HG02973 (cell line): ENCODE measurements at regions not wholly inside any gene's neighbourhood (a gene's known extent, or its start where the extent isn't known, plus 50 kb on each side); places are given as distances from the start of the nearest gene placed in this dataset.
"Not testable (repeated sequence)": the region's sequence is repeated elsewhere in the genome, so short reads cannot be mapped to it uniquely, and the experiment has no call there.

ENCODE experiments used
- ATAC-seq: cut with Tn5 transposase; IDR thresholded peaks from one replicate; pipeline ENCODE4 v1.9.1; 2021; ENCODE audit warnings: moderate library complexity; ENCODE audit not compliant: unreplicated experiment

DNA sequence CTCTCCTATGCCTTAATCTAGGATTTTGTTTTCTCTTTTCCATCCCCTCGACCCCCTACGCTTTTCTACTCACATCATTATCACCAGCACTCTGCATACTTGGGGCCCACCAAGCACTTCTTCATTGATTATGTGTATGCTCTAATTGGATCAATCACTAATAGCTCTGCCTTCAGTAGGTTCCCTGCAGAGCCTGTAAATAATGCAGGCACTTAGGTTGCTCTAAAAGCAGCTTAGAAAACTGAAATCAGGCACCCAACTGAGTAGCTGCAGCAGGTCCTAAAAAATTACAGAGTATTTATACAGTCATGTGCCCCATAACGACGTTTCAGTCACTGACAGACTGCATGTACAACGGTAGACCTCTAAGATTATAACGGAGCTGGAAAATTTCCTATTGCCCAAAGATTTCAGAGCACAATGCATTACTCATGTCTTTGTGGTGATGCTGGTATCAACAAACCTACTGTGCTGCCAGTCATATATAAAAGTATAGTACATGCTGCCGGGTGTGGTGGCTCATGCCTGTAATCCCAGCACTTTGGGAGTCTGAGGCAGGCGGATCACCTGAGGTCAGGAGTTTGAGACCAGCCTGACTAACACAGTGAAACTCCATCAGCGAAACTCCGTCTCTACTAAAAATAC is 280.4 kb downstream of the HS3ST3B1 start:
- no peak for ATAC-seq

- ATAC-seq = no peak
Measured at GRCh38 chr17:14580499-14580898, 279.6 kb downstream of the HS3ST3B1 start.

DNA sequence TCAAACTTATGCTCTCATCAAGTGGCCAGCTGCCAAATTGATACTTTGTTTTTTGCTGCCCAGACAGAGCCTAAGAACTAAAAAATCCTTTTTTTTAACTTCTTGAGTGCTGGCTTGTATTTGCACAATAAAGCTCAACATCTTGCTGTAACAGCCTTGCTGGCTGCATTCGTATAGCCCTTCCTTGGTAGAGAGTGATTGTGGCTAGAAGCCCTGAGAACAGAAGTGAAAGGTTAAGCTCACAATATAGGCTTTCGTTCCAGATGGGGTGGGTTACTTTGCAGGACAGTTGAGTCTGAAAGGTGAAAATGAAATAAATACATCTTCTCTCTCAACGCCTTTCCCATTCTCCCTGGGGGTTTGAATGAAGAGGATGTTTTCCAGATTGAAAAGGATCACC is 278.8 kb downstream of the HS3ST3B1 start:
- no peak for ATAC-seq

DNA sequence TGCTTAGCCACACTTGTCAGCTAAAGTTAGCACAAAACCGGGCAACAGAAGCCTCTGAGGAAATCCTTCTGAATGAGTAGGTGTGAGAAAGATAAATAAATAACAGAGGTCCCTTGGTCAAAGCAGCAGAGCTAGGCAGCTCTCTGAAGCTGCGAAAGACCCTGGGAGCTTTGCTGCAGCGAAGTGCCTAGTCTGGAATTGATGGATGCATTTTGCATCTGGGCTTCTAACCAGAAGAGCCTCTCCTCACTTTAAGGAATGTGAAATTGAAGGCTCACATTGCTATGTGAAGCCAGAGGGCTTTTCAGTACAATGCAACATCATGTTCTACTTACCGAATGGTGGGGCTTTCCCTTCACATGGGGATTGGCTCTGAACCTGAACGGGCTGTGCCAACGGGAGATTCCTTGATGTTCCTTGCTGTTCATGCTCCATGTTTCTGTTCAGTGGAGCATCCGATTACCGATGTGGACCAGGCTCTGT is 274.6 kb downstream of the HS3ST3B1 start:
- no peak for ATAC-seq

- ATAC-seq = not testable (repeated sequence)
Measured at GRCh38 chr17:14560325-14560724, 259.4 kb downstream of the HS3ST3B1 start.

DNA sequence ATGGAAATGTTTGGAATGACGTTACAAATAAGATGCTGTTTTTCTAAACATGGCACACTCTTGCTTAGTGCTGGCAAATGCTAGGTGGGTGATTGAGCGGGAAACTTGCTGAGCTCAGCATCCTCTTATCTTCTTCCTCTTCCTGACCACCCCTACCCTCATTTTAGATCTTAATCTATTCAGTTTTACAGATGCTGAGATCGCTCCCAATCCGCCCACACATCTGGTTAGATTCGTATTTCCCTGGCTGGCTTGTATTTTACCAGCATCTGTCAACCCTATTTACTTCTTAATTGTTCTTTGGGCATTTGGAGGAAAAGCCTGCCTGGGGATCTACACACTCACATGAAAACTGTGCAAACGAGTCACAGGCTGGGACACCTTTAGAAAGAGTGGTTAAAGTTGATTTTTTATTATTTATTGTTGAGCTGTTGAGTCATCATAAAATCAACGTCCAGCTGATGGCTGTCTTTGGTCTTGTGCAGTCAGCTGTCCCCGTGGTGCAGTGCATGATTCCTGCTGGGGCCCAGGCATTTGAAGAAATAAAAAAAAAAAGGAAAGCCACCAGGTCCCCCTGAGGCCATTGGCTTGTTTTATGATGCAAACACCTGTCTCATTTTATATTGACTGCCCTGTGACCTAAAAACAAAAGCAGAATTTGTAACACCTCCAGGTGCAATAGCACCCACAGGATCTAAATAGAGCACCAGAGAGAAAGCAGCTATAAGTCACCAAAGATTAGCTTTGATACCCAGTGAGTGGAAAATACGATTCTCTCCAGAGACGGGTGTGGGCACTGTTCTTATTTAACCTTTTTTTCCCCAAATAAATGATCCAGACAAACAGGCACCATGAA is 258.6 kb downstream of the HS3ST3B1 start:
- no peak for ATAC-seq

- ATAC-seq = no peak
Measured at GRCh38 chr17:14557480-14557879, 256.6 kb downstream of the HS3ST3B1 start.

DNA sequence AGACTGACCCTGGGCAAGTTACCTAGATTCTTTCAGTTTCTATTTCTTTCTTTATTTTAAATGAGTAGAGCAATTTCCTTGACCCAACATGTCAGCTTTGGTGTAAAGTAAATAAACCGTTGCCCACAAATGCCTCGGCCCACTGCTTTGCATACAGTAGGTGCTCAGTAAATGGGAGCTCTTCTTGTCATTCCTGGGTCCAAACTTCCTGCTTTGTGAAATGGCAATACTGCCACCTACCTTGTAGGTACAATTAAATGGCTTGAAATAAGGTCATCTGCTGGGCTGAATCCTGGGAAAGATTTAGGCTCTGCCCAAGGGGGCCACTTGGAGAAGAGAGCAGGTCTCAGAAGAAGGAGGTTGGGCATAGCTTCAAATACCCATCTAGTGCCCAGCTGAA is 253.0 kb downstream of the HS3ST3B1 start:
- no peak for ATAC-seq

DNA sequence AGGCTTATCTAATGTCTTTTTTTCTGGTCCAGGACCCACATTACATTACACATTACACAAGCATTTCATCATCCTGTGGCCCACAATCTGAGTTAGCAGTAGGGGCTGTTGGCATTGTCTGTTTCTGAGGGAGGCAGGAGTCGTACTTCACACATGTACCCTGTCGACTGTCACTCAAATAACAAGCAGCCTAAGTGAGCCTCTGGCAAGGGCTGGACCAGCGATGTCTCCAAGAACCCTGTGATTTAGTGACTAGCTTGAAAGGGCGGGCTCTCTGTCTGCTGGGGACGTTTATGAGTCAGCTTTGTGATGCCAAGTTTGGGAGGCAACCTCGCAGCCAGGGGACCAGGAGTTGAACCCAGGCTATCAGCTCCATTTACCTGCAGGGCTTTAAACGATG is 251.4 kb downstream of the HS3ST3B1 start:
- ATAC-seq = no peak

DNA sequence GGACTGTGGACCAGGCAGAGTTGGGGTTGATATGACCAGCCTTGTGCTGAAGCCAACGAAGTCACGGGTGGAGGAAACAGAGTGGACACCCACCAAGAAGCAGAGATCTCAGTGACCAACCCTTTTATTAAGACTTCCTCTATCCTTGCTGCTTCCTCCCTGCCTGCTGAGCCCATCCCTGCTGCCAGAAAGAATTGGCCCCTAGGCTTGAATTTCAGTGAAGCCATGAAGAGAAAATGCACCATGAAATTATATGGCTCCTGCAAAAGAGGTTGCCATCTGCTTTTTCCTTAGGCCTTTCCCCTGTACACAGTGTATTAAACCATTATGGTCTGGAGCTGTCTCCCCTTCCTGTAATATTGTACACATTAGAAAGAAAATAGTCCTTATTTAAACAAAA is 246.7 kb downstream of the HS3ST3B1 start:
- no peak for ATAC-seq

GRCh38 chr17:14547016-14547415 is 246.1 kb downstream of the HS3ST3B1 start:
- no peak for ATAC-seq

DNA sequence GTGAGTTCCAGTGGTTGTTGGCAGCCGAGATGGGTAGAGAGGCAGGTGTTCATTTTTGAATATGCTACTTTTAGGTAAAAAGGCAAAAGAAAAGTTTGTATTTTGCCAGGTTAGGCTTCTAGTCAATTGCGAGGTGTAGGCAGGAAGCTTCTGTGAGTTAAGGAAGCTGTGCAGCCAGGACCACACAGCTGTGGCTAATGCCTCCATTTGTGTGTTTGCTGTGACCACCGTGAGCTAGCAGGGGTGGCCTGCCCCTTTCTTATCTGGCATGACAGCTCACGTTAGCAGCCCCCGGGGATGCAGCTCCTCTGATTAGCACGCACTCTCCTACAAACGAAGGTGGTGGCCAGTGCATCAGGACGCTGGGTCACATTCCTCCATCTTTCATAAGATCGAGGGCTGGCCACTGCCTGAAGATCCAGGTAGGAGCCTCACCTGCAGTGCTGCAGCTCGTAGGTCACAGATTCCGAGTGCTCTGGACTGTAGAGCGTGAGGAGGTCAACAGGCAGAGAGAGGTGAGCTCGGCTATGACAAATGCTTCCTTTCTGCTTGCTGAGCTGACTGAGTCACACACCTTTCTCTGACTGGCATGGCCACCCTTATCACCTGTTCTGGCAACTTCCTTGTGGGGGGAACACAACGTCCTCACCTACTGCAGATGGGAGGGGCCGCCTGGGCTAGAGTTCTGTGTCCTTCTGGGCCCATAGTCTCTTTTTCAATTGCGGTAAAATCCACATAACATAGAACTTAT is 244.4 kb downstream of the HS3ST3B1 start:
- no peak for ATAC-seq

DNA sequence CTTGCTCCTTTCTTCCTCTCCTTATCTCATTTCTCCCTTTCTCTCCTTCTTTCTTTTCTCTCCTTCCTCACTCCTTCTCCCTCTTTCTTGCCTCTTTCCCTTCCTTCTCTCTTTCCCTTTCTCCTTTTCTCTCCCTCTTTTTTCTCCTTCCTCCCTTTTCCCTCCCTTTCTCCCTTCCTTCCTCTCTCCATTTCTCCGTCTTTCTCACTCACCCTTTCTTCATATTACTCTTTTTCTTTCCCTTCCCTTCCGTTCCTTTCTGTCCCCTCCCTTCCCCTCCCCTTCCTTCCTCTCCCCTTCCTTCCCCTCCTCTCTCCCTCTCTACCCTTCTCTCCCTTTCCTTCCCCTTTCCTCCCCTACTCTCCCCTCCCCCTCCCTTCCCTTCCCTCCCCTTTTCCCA is 240.8 kb downstream of the HS3ST3B1 start:
- no peak for ATAC-seq

DNA sequence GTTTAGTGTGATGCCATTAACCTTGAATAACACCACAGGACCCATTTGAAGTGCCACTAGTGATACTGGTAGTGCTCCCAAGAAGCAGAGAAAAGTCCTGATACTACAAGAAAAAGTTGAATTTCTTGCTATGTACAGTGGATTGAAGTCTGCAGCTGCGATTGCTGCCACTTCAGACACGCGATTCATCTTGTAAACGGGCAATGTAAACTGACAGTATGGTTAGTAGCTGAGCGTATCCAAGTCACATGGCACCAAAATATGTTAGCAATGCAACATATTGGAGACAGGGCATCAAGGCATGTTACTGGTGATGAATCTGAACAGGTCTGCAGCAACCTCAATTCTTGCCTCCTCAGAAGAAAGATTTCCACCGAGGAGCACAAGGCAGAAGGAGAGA is 238.9 kb downstream of the HS3ST3B1 start:
- ATAC-seq = no peak

- ATAC-seq = not testable (repeated sequence)
Measured at GRCh38 chr17:14532242-14532641, 231.4 kb downstream of the HS3ST3B1 start.

GRCh38 chr17:14525551-14526455 is 224.9 kb downstream of the HS3ST3B1 start:
- no peak for ATAC-seq

- no peak for ATAC-seq
Measured at GRCh38 chr17:14522795-14523387, 222.0 kb downstream of the HS3ST3B1 start.

DNA sequence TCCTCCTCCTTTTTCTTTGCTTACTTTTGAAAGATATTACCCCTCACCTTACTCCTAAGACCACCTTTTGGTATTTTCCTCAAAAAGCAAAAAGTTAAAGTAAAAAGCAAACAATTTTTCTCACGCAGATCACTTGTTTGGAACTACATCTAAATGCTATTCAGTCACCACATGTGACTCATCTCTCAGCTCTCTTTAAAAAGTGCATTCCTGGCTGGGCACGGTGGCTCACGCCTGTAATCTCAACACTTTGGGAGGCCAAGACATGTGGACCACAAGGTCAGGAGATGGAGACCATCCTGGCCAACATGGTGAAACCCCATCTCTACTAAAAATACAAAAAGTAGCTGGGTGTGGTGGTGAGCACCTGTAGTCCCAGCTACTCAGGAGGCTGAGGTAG is 218.0 kb downstream of the HS3ST3B1 start:
- ATAC-seq = not testable (repeated sequence)

GRCh38 chr17:14514973-14515372 is 214.1 kb downstream of the HS3ST3B1 start:
- ATAC-seq = no peak

DNA sequence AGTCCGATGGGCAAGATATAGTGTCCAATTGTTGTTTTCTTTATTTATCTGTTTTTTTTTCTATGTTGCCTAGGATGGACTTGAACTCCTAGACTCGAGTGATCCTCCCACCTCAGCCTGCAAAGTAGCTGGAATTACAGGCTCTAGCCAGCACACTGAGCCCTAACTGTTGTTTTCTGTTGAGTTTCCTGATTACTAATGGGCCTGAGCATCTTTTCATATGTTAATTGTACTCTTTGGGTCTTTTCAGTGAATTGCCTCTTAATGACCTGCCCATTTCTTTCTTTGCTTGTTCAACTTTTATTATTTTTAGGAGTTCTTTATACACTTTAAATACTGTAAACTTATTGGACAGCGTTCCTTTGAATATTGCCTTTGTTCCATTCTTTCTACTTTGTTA is 213.0 kb downstream of the HS3ST3B1 start:
- no peak for ATAC-seq
